GM19035 (cell line): ENCODE measurements at regions not wholly inside any gene's neighbourhood (a gene's known extent, or its start where the extent isn't known, plus 50 kb on each side); places are given as distances from the start of the nearest gene placed in this dataset.
"Not testable (repeated sequence)": the region's sequence is repeated elsewhere in the genome, so short reads cannot be mapped to it uniquely, and the experiment has no call there.

ENCODE experiments used
- ATAC-seq: cut with Tn5 transposase; IDR thresholded peaks from one replicate; pipeline ENCODE4 v1.9.1; 2021; ENCODE audit not compliant: unreplicated experiment

GRCh38 chr5:18399461-18400327 is 765.4 kb downstream of the TAF11L14 start:
- ATAC-seq, result not testable (repeated sequence)

GRCh38 chr5:18403141-18403540 is 768.9 kb downstream of the TAF11L14 start:
- no peak for ATAC-seq

GRCh38 chr5:18403941-18404438 is 769.7 kb downstream of the TAF11L14 start:
- no peak for ATAC-seq

- no peak for ATAC-seq
These were observed 786.5 kb downstream of the TAF11L14 start for GRCh38 chr5:18420711-18421110.

GRCh38 chr5:18433336-18433735 is 799.1 kb downstream of the TAF11L14 start:
- ATAC-seq, result no peak

- ATAC-seq, result no peak
These were observed 803.9 kb downstream of the TAF11L14 start for GRCh38 chr5:18438126-18438525.

GRCh38 chr5:18455521-18455920 is 821.3 kb downstream of the TAF11L14 start:
- no peak for ATAC-seq

GRCh38 chr5:18457255-18457654 is 823.0 kb downstream of the TAF11L14 start:
- ATAC-seq, result no peak

- no peak for ATAC-seq
These were observed 827.5 kb downstream of the TAF11L14 start for GRCh38 chr5:18461766-18462165.

GRCh38 chr5:18465833-18466681 is 831.8 kb downstream of the TAF11L14 start:
- no peak for ATAC-seq

GRCh38 chr5:18466731-18467130 is 832.5 kb downstream of the TAF11L14 start:
- no peak for ATAC-seq

- not testable (repeated sequence) for ATAC-seq
These were observed 837.5 kb downstream of the TAF11L14 start for GRCh38 chr5:18471791-18472190.

- ATAC-seq, result no peak
These were observed 849.2 kb downstream of the TAF11L14 start for GRCh38 chr5:18483451-18483850.

- no peak for ATAC-seq
These were observed 853.7 kb downstream of the TAF11L14 start for GRCh38 chr5:18487928-18488480.

- no peak for ATAC-seq
These were observed 855.4 kb downstream of the TAF11L14 start for GRCh38 chr5:18489703-18490102.

- no peak for ATAC-seq
These were observed 857.1 kb downstream of the TAF11L14 start for GRCh38 chr5:18491349-18491748.

- ATAC-seq, result no peak
These were observed 860.9 kb downstream of the TAF11L14 start for GRCh38 chr5:18495157-18495556.

- no peak for ATAC-seq
These were observed 861.8 kb downstream of the TAF11L14 start for GRCh38 chr5:18496041-18496440.

- no peak for ATAC-seq
These were observed 862.8 kb downstream of the TAF11L14 start for GRCh38 chr5:18497089-18497488.

- ATAC-seq, result no peak
These were observed 869.6 kb downstream of the TAF11L14 start for GRCh38 chr5:18503797-18504328.

- no peak for ATAC-seq
These were observed 872.9 kb downstream of the TAF11L14 start for GRCh38 chr5:18507114-18507513.
